Activated CD4-positive, alpha-beta T cell treated with anti-CD3 and anti-CD28 coated beads, Interleukin-10, Interleukin-2, amounts not matched to agents 100 ng/mL and 50 ng/mL, durations not matched to agents 16 hours and 8 hours (primary cell): ENCODE measurements at regions not wholly inside any gene's neighbourhood (a gene's known extent, or its start where the extent isn't known, plus 50 kb on each side); places are given as distances from the start of the nearest gene placed in this dataset.

Source experiments
- DNase-seq: peaks from one replicate; pipeline ENCODE4 v3.0.0-alpha.2; 2020

DNA sequence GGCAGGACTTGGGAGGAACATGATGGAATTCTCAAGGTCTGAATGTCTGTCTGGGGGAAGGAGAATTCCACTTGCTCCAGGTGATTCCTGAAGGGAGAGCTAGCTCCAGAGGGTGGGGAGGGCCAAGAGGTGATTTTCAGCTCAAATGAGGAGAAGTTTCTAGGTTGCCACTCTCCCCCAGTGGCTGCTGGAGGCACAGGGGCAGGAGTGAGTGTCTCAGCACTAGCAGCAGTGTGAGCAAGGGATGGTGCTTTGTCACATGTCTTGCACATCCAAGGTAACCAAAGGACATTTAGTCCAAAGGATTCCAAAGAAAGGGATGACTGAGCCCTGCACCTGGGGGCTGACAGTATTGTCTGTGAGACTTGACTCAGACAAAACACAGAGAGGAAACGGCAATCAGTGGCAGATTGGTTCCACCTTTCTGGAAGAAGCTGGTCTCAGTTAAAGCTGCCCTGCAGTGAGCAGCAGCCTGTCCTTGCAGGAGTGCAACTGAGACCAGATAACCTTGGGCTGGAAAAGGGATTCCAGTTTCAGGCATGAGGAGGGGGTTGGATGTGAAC lies 51.2 kb upstream of the PCBD1 start:
- DNase-seq, result no peak

DNA sequence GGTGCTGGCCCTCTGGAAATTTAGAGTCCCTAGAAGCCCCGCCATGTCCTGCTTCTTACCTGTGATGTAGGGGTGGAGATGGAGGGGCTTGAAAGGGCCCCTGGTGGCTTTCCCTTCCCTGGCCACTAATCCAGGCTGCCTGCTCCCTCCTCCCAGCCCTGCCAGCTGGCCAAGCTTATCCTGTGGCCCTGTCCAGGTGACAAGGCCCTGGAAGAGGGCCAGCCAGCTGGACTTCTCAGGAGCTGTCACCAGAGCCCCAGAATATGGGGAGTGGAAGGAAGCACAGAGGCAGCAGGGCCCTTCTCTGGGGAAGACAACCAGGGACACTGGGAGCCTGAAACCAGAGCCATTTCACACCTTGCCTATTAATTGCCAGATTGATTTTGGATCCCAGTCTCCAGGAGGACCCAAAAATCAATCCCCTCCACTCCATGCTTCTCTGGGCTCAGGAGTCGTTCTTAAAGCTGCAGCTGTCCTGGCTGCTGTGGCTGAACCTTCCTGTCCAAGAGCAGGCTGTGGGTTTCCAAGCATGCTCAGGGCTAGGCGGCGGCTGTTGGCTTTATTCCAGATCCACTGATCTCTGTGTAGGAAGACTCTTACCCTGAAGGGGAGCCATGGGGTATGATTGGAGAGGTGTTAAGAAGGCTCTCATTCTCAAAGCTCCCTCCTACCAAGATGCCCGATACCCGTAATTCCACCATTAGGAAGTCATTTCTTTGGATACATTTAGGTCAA lies 52.6 kb upstream of the PCBD1 start:
- DNase-seq, result no peak

DNA sequence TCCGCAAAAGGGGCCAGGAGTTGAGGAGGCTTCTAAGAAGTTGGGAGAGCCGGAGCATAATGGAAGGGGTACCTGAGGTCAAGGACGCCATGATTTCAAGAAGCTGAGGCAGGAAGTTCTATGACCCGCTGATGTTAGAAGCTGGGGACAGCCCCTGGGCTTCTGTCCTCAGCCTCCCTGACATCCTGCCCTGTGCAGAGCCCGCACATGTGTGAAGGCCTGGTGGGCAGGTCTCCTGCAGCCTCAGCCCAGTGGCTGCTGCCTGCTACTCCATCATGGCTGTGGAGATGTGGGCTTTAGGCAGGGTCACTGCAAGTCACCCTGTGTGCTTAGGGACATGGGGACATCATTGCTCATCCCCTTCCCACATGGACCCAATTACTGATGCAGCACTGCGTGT lies 53.8 kb upstream of the PCBD1 start:
- DNase-seq, result no peak

DNA sequence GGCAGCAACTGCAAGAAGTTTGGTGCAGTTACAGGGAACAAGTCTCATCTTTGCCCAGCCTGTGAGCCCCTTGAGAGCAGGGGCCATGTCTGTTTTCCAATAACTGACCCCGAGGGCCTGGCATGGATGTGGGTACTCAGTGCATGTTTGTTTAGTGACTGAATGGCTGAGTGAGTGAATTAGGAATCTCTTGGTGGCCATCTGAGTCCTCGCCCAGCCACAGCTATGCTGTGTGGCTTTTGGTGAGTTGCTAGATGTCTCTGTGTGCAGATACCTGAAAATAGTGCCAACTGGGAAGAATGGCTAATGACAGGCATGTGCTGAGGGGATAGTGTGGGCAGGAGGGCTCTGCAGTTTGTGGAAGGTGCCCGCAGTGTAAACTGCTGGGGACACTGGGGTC lies 54.4 kb upstream of the PCBD1 start:
- DNase-seq, result no peak

DNA sequence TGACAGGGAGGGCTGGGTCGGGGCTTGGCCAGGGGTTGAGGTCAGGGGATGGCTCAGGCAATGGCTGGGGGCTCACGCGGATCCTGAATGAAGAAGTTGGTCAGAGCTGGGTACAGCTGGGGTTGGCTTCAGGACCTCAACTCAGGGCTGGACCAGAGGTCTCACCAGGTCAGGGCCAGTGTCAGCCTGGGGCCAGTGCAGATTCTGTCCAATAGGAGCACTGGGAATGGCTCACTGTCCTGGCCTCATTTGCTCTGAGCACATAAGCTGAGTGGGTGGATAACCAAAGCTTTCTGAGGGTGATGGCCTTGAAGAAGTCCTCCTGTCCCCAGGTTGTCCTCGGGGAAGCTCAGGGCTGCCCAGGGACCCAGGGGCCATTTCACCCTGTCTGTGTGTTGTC lies 54.9 kb upstream of the PCBD1 start:
- no peak for DNase-seq

DNA sequence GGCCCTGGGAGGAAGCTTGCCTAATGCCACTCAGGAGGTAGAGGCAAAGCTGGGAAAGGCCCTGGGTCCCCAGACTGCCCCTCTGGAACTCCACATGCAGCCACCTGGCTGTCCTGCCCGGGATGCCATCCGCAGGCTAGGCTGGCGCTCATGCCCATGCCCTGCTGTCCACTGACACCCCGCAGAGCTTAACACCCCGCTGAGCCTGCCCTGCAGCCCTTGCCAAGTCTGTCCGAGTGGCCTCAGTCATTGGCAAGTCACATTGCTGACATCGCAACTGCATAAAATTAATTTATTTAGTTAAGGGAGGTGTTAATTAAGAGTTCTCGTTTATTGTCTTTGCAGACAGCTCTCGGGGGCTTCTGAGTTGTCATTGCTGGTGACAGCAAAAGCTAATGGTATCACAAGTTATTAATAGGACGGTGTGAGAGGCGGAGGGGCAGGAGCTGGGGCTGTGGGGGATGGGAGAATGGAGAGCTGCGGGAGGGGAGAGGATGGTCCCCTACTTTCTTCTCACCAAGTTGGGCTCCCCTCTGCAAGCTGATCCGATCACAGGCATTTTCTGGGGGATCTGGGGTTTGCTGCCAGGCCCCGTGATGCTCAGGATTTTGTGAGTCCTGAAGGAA lies 55.6 kb upstream of the PCBD1 start:
- no peak for DNase-seq

DNA sequence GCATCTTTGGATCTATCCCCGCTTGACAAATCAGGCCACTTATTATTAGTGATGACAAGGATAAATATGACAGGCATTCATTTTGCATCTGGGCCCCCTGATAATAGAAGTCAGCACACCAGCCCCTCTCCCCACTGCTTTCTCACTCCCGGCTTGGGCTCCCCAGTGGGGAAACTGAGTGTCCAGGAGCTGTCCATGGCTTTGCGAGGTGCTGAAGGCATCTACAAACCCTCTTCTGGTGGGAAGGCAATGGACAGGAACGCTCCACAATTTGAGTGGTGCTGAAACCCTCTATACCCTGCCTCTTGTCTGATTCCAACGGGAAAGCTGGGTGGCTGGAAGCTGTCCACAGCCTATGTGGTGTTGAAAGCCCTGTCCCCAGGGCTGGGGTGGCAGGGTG lies 61.7 kb upstream of the PCBD1 start:
- DNase-seq, result no peak

DNA sequence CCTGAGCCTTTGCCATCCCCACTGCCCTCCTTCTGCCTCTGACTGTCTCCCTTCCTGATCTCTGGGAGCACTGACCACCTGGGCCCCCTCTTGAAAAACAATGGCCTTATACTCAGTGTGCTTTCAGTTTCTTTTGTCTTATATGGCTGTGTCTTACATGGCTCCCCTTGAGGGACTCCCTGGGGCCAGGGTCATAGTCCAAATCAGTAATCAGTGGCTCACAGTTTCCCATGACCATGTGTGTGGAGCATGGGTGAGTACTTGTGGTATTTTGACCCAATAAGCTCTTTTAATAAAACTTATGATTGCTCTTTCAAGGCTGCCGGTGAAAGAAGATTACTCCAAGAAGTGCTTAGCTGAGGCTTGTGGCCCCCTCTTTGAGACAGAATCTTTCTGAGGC lies 62.4 kb upstream of the PCBD1 start:
- DNase-seq, result no peak

DNA sequence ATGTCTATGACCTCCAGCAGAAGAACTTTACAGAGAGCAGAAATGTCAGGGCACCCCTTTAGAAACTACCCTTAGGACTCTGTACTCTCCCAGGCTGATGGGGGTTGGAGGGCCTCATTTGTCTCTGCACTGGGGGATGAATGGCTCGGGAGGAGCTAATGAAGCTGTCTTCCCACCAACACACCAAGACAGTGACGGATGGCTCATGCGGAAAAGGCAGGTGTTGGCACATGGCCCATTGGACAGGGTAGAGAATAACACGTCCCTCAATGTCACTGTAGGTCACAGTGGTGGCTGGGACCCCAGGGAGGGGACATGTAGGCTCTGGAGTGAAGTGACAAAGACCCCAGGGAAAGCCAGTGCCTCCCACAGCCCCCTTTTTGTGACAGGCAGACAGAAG lies 64.0 kb upstream of the PCBD1 start:
- no peak for DNase-seq

DNA sequence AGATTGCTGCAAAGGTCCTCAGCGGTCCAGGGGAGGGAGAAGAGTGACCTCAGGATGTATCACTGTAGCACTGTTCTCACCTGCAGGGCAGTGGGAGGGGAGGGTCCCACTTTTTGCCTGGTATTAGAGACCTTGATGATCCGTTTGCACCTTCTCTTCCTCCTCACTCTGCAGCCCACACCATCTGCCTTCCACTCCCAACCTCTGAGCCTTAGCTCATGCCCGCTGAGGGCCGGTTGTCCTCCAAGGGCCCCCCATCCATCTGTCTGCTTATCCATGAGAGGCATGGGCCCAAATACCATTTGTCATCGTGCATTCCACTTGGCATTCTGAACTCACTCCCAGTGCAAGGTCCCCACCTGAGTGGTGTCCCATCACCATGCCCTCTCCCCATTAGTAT lies 64.6 kb upstream of the PCBD1 start:
- DNase-seq, result no peak

DNA sequence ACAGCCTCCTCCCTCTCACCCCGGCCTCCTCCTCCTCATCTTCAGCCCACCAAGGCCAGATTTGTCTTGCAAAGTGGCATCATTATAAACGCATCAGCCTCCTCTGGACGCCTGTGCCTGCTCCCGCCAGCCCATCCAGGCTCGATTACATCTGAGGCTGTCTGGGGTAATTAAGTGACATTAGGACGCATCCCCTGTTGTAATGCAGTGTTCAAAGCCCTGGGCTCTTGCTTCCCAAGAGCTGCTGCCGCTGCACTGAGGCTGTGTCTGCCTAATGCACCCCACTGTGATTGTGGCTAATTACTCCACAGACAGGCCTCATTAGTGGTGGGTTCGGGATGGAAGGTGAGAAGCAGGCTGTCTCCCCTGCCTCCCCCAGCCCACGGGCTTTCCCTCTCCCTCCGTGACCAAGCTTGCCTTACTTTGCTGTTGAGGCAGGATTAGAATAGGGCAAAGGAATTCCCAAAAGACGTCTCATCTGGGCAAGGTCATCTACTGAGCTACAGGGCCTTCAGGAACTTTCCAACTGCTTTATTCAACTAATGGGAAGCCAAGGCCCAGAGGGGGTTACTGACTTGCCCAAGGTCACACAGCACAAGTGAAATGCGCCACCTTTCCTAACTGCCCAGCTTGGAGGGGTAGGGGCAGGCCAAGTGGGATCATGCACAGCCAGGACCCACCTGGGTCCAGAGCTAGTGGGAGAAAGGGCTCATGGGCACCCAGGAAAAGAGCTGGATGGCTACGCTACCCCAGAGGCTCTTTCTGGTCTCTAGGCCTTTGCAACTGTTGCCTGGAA lies 66.2 kb upstream of the PCBD1 start:
- DNase-seq, result no peak

DNA sequence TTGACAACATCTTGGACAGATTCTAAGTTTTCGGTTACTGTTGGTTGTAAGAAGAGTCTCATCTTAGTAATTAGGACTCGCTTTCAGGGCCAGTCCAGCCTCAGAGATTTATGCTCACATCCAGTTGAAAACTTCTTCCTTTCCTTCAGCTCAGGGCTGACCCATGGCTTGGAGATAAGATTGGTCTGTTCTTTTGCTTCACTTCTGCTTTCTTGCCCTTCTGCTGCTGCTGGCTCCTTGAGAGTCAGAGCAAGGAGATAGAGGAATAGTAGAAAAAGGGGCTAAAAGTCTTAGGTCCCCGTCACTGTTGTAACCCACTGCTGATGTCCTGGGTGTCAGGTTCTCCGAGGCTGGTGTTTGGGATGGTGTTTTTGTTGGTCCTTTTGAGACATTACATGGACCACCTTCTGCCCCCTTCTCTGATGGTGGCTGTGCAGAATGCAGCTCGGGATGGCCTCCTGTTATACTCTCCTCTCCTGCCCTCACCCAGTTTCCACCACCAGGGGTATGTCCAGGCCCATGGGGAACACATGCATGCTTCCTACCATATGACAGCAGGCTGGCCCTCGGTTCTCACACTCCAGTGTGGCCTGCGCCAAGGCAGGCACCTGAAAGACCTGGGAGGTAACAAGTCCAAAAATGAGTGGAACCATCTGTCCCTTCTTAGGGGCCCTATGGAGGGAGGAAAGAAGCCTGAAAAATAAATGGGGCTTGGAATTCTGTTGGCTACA lies 67.8 kb upstream of the PCBD1 start:
- DNase-seq, result no peak

DNA sequence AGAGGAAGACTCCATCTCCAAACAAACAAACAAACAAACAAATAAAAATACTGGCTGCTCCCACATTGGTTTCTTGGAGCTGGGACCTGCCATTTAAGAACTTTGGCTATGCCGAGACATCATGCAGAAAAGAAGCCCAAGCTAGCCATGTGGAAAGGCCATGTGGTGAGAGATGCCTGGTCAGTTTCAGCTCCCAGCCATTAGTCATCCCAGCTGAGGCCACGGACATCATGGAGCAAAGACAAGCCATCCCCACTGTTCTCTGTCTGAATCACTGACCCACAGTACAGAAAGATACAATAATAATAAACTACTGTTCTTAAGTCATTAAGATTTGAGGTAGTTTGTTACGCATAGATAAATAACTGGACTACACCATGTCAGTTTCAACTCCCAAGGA lies 70.0 kb upstream of the PCBD1 start:
- no peak for DNase-seq

DNA sequence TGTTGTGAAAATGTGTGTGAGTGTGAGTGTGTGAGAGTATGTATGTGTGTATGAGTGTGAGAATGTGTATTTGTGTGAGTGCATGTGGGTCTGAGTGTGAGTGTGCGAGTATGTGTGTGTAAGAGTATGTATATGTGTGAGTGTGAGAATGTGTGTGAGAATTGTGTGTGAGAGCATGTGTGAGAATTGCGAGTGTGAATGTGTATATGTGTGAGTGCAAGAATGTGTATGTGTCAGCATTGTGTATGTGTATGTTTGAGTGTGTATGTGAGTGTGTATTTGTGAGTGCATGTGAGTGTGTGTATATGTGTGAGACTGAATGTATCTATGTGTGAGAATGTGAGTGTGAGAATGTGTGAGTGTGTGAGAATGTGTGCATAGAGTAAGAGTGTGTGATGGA lies 72.0 kb upstream of the PCBD1 start:
- DNase-seq, result no peak

DNA sequence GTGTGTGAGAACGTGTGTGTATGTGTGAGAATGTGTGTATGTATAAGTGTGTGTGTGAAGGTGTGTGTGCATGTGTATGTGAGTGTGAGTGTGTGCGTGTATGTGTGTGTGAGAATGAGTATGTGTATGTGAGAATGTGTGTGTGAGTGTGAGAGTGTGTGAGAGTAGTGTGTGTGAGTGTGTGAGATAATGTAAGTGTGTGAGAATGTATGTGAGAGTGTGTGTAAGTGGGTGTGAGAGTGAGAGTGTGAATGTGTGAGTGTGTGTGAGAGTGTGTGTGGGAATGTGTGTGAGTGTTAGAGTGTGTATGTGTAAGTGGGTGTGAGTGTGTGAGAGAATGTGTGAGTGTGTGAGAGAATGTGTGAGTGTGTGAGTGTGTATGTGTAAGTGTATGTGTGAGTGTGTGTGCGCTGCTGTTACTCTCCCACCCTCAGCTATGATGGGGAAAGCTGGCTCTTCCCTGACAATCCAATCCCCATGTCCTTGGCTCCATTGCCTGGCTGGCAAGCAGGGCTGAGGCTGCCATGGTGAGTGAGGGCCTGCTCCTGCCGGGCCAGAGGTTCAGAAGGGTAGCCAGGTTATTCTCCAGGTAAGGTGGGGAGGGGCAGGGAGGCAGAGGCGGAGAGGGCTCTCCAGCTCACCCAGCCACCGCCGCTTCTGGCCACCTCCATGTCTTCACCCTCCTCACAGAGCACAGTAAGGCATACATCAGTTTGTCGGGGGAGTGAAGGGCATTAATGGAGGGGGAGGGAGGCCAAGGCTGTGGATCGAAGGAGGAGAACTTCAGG lies 72.6 kb upstream of the PCBD1 start:
- DNase-seq, result no peak

DNA sequence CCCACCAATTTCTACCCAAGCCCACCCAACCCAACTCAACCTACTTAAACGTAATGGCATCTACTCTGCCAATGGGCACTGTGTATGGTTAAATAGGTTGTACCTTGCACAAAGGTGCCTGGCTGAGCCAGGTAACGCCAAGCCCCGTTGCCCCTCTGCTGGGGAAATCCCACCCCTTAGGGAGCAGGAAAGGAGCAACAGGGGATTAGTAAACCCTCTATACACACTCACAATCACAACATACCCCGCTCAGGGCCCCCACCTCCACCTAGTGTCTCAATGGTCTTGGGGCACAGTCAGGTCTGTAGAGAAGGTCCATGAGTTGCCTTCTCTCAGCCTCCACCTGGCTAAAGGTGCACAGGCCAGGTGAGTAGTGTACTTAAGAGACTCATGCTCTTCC lies 74.3 kb upstream of the PCBD1 start:
- DNase-seq, result no peak

DNA sequence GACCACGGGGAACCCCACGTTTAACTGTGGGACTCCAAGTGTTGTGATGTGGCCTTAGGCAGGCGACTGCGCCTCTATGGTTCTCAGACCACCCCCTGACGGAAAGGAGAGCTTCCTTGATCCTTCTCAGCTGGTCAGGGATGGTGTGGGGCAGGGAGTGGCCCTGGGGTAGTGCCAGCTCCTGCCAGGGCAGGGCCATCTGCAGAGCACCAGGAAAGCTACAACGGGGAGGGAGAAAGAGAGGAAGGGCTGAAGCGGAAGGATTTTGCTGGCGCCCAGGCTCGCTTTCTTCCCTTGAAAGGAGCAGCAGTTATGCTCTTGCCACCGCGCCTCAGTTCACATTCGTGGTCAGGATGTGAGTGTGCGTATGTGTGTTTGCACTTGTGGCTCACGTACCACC lies 74.9 kb upstream of the PCBD1 start:
- DNase-seq, result no peak

DNA sequence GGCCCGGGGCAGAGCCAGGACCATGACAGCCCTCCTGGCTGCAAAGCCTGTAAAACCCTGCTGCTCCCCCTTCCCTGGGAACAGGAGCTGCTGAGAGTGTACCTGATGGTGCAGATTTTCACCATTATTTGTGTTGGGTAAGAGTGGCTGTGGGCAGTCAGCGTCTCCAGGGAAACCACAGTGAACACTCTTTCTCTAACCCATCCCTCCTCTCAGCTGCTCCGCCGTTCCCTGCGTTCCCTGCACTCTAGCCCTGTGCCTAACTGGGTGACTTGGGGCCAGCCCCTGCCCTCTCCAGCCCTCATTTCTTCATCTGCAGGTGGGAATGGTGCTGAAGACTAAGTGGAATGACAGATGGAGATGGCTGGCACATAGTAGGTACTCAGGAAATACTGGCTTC lies 75.9 kb upstream of the PCBD1 start:
- no peak for DNase-seq

DNA sequence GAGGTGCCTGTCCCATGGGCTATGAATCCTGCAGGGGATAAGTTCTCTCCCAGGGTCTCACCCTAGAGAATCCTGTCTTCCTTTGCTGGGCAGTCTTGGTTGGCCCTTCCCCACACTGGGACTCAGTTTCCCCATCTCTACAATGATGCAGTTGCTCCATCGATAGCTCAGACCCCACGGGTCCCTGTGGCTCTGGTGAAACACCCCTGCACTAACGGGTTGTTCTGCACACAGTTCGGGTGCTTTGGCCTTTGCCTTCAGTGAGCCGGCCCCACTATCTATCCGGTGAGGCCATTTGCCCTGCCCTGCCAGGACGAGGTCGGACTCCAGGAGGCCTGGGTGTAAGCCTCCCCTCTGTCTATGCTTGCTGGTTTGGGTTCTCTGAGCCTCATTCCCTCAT lies 76.5 kb upstream of the PCBD1 start:
- DNase-seq, result no peak

DNA sequence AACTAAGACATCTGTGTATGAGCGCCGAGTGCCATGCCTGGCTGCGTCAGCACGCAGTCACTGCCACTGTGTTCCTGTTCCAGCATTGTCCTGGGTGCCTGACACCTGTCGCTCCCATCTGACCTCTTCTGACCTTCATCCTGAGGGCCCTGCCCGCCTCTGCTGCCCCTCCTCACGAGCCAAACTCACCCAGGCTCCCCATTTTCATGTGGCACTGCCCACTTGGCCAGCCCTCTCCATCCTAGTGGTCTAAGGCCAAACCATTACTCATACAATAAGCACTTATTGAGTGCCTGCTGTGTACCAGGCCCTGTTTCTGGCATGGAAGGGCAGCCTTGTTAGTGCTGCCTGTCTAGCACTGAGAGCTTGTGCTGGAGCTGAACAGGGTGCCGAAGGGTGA lies 77.2 kb upstream of the PCBD1 start:
- DNase-seq, result no peak

DNA sequence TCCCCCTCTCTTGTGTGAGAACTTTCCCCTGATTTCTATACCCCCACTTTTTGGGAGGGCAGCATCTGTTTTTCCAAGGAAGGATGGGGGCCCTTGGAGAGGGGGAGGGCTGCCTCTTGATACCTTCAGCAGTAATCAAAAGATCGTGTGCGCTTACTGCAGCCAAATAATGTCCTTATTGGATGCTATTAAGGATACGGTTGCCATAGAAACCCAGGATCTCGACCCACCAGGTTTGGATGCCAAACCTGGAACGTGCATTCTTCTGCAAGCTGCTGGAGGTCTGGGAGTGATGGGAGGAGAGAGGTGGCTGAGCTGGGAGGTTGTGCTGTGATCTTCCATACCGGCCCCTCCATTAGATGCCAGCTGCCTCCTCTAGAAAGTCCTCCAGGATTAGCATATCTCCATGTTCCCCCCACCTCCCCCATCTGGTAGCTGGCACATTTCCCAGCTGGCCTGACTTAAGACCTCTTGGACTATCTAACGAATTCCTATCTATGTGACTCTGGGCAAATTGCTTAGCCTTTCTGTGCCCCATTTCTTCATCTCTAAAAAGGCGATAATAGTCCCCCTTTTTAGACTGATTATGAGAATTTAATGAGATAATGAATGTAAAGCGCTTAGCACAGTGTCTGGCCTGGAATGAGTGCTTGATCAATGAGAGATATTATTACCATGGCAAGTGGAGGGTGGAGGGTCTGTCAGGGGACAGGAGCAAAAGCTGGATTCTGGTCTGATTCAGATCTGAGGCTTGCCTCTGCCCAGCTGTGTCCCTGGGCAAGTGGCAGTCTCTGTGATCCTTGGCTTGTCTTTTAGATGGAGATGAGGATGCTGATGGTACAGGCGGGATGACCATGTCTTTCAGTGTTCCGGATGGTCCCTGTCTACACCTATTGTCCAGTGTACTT lies 78.5 kb upstream of the PCBD1 start:
- no peak for DNase-seq
